Stomach (tissue), 4 donors: ENCODE measurements at regions not wholly inside any gene's neighbourhood (a gene's known extent, or its start where the extent isn't known, plus 50 kb on each side); places are given as distances from the start of the nearest gene placed in this dataset.
"Not testable (repeated sequence)": the region's sequence is repeated elsewhere in the genome, so short reads cannot be mapped to it uniquely, and the experiment has no call there.

ENCODE experiments used
- CTCF ChIP-seq, 7 experiments: fragments of 450-650 bp in 4 of 7; fragments of 200-600 bp in 3 of 7; sonication (generic) in 3 of 7; IDR thresholded peaks; one replicate each; pipeline ENCODE4 v1.5.1; 2016 to 2019; ENCODE audit warnings: antibody characterized with exemption in 7 of 7, control low read depth in 2 of 7, mild to moderate bottlenecking in 1 of 7
- POLR2A ChIP-seq, 4 donors: fragments of 450-650 bp; IDR thresholded peaks; one replicate each; pipeline ENCODE4 v1.6.1; 2016; ENCODE audit warnings: antibody characterized with exemption in 4 of 4, control low read depth in 2 of 4, mild to moderate bottlenecking in 1 of 4, moderate library complexity in 1 of 4

- TF ChIP-seq POLR2A (IDR thresholded peaks at IDR 0.05), result not testable (repeated sequence)
- TF ChIP-seq CTCF (IDR thresholded peaks at IDR 0.05), result peak in 5 of 7 experiments; percentile 13 to 61 (median 39)
Measured at GRCh38 chr3:156043832-156044633, 76.3 kb upstream of the KCNAB1 start.
